SK-N-SH treated with all-trans-retinoic acid at 6 μM for 48 hours (cell line): ENCODE measurements at regions not wholly inside any gene's neighbourhood (a gene's known extent, or its start where the extent isn't known, plus 50 kb on each side); places are given as distances from the start of the nearest gene placed in this dataset.

ENCODE experiments used
- ATAC-seq: fragments of 200-7000 bp; cut with Tn5 transposase; 3 replicates; pipeline ENCODE4 v1.9.1; 2020; ENCODE audit warnings: mild to moderate bottlenecking, moderate library complexity
- BACH2 ChIP-seq: fragments of 250-450 bp; sonication (Bioruptor Pico); IDR thresholded peaks from 2 replicates; pipeline ENCODE4 v1.9.0; 2021; ENCODE audit warnings: mild to moderate bottlenecking, borderline replicate concordance
- CSDC2 ChIP-seq: fragments of 250-450 bp; sonication (Bioruptor Pico); IDR thresholded peaks from 2 replicates; pipeline ENCODE4 v1.5.0; 2020; ENCODE audit warnings: mild to moderate bottlenecking, moderate library complexity
- CSRNP3 ChIP-seq: fragments of 250-450 bp; sonication (Bioruptor Pico); IDR thresholded peaks from 2 replicates; pipeline ENCODE4 v1.5.1; 2021; ENCODE audit warnings: mild to moderate bottlenecking, moderate library complexity
- ESRRG ChIP-seq: fragments of 250-450 bp; sonication (Bioruptor Pico); IDR thresholded peaks from 2 replicates; pipeline ENCODE4 v1.6.1; 2021; ENCODE audit warnings: mild to moderate bottlenecking
- GLIS3 ChIP-seq: fragments of 250-450 bp; sonication (Bioruptor Pico); IDR thresholded peaks from 2 replicates; pipeline ENCODE4 v1.5.0; 2020; ENCODE audit warnings: mild to moderate bottlenecking, moderate library complexity
- ISL1 ChIP-seq: fragments of 250-450 bp; sonication (Bioruptor Pico); IDR thresholded peaks from 2 replicates; pipeline ENCODE4 v2.1.2; 2022; ENCODE audit warnings: mild to moderate bottlenecking, moderate library complexity
- PATZ1 ChIP-seq: fragments of 250-450 bp; sonication (Bioruptor Pico); IDR thresholded peaks from 2 replicates; pipeline ENCODE4 v1.8.0; 2020; ENCODE audit warnings: mild to moderate bottlenecking, moderate library complexity, borderline replicate concordance
- POU6F1 ChIP-seq: fragments of 250-450 bp; sonication (Bioruptor Pico); IDR thresholded peaks from 2 replicates; pipeline ENCODE4 v1.8.0; 2021; ENCODE audit warnings: low read depth, mild to moderate bottlenecking, moderate library complexity, borderline replicate concordance
- PPARA ChIP-seq: fragments of 250-450 bp; sonication (Bioruptor Pico); IDR thresholded peaks from 2 replicates; pipeline ENCODE4 v1.5.0; 2020; ENCODE audit warnings: mild to moderate bottlenecking, borderline replicate concordance
- RARB ChIP-seq: fragments of 250-450 bp; sonication (Bioruptor Pico); IDR thresholded peaks from 2 replicates; pipeline ENCODE4 v1.8.0; 2021; ENCODE audit warnings: mild to moderate bottlenecking, moderate library complexity
- SNAI2 ChIP-seq: fragments of 250-450 bp; sonication (Bioruptor Pico); IDR thresholded peaks from 2 replicates; pipeline ENCODE4 v1.5.0; 2020; ENCODE audit warnings: mild to moderate bottlenecking, moderate library complexity
- TSHZ2 ChIP-seq: fragments of 250-450 bp; sonication (Bioruptor Pico); IDR thresholded peaks from 2 replicates; pipeline ENCODE4 v1.5.0; 2020; ENCODE audit warnings: mild to moderate bottlenecking, moderate library complexity
- ZC3H10 ChIP-seq: fragments of 250-450 bp; sonication (Bioruptor Pico); IDR thresholded peaks from 2 replicates; pipeline ENCODE4 v1.5.1; 2021; ENCODE audit warnings: mild to moderate bottlenecking, moderate library complexity
- ZFP3 ChIP-seq: fragments of 250-450 bp; sonication (Bioruptor Pico); IDR thresholded peaks from 2 replicates; pipeline ENCODE4 v1.5.0; 2020; ENCODE audit warnings: mild to moderate bottlenecking, moderate library complexity
- ZFP30 ChIP-seq: fragments of 450-650 bp; formaldehyde crosslinking; IDR thresholded peaks from 2 replicates; pipeline ENCODE4 v1.5.0; 2022; ENCODE audit warnings: mild to moderate bottlenecking, moderate library complexity
- ZNF565 ChIP-seq: fragments of 450-650 bp; formaldehyde crosslinking; conservative IDR thresholded peaks from 2 replicates; pipeline ENCODE4 v1.5.0; 2020; ENCODE audit warnings: low read depth, mild to moderate bottlenecking, moderate library complexity
- ZNF8 ChIP-seq: fragments of 450-650 bp; formaldehyde crosslinking; IDR thresholded peaks from 2 replicates; pipeline ENCODE4 v1.5.0; 2020; ENCODE audit warnings: mild to moderate bottlenecking, moderate library complexity

GRCh38 chr17:77618731-77619130, 339.8 kb upstream of the TNRC6C start:
- TF ChIP-seq CSDC2 (CRISPR knock-in tag) (no peak), PPARA (CRISPR knock-in tag) (no peak), POU6F1 (CRISPR knock-in tag) (no peak), ZNF565 (CRISPR knock-in tag) (no peak), PATZ1 (CRISPR knock-in tag) (no peak), SNAI2 (no peak), CSRNP3 (CRISPR knock-in tag) (no peak), ZC3H10 (CRISPR knock-in tag) (no peak), TSHZ2 (no peak), BACH2 (no peak), ISL1 (no peak), ESRRG (CRISPR knock-in tag) (no peak), ZFP30 (CRISPR knock-in tag) (no peak), ZFP3 (CRISPR knock-in tag) (no peak), RARB (CRISPR knock-in tag) (no peak)
- TF ChIP-seq, all 23 proteins: peak for 0
- no peak for ATAC-seq

- TF ChIP-seq ESRRG (CRISPR knock-in tag) (no peak), ZC3H10 (CRISPR knock-in tag) (no peak), ZFP30 (CRISPR knock-in tag) (no peak), CSDC2 (CRISPR knock-in tag) (no peak), GLIS3 (CRISPR knock-in tag) (no peak), CSRNP3 (CRISPR knock-in tag) (no peak), TSHZ2 (no peak), ZNF8 (CRISPR knock-in tag) (no peak), RARB (CRISPR knock-in tag) (no peak), POU6F1 (CRISPR knock-in tag) (no peak), ISL1 (no peak)
Observed at GRCh38 chr17:77619326-77619725, 339.2 kb upstream of the TNRC6C start.

More at GRCh38 chr17:77619326-77619725, 339.2 kb upstream of the TNRC6C start:
- no peak for ATAC-seq
